Mesothelial cell of epicardium (in vitro differentiated cells): ENCODE measurements at regions not wholly inside any gene's neighbourhood (a gene's known extent, or its start where the extent isn't known, plus 50 kb on each side); places are given as distances from the start of the nearest gene placed in this dataset.
"Not testable (repeated sequence)": the region's sequence is repeated elsewhere in the genome, so short reads cannot be mapped to it uniquely, and the experiment has no call there.

Experiments
- DNase-seq, 2 experiments: peaks; one replicate each; pipeline ENCODE4 v3.0.0; 2021; ENCODE audit warnings: low spot score in 2 of 2; ENCODE audit not compliant: unreplicated experiment in 2 of 2
- H3K27ac Mint-ChIP-seq: 2 replicates; pipeline ENCODE4 v1.8.0; 2021; ENCODE audit warnings: mixed read lengths
- H3K27me3 Mint-ChIP-seq: 2 replicates; pipeline ENCODE4 v1.8.0; 2021; ENCODE audit warnings: low read depth, mixed read lengths
- H3K36me3 Mint-ChIP-seq: 2 replicates; pipeline ENCODE4 v1.8.0; 2021; ENCODE audit warnings: mixed read lengths
- H3K4me1 Mint-ChIP-seq: 2 replicates; pipeline ENCODE4 v1.8.0; 2021; ENCODE audit warnings: mixed read lengths
- H3K4me3 Mint-ChIP-seq: 2 replicates; pipeline ENCODE4 v1.8.0; 2021; ENCODE audit warnings: mild to moderate bottlenecking, moderate library complexity, mixed read lengths
- H3K9me3 Mint-ChIP-seq: 2 replicates; pipeline ENCODE4 v1.8.0; 2021; ENCODE audit warnings: mixed read lengths
- CTCF ChIP-seq: fragments of 200-600 bp; sonication (generic); IDR thresholded peaks from one replicate; pipeline ENCODE4 v1.5.0; 2021; ENCODE audit warnings: antibody characterized with exemption; ENCODE audit not compliant: unreplicated experiment

- DNase-seq = no peak
- Mint-ChIP-seq H3K27ac (peak overlapping the region; percentile 90), H3K4me1 (peaks cover 9% of the 10 kb centered on the region), H3K9me3 (peaks cover 28% of the 10 kb centered on the region), H3K27me3 (no peaks in the 10 kb centered on the region), H3K36me3 (no peaks in the 10 kb centered on the region), H3K4me3 (no peak overlapping the region)
- TF ChIP-seq CTCF = no peak
Measured at GRCh38 chr7:94183289-94183749, 179.2 kb upstream of the BET1 start.

GRCh38 chr7:94183891-94184290, 179.7 kb upstream of the BET1 start:
- Mint-ChIP-seq H3K4me3 (no peak overlapping the region), H3K27ac (peak overlapping the region; percentile 90), H3K4me1 (peaks cover 9% of the 10 kb centered on the region), H3K9me3 (peaks cover 34% of the 10 kb centered on the region), H3K27me3 (no peaks in the 10 kb centered on the region), H3K36me3 (no peaks in the 10 kb centered on the region)
- TF ChIP-seq CTCF = no peak
- DNase-seq = no peak

GRCh38 chr7:94188350-94188749, 184.2 kb upstream of the BET1 start:
- Mint-ChIP-seq H3K27ac (no peak overlapping the region), H3K27me3 (no peaks in the 10 kb centered on the region), H3K36me3 (no peaks in the 10 kb centered on the region), H3K4me3 (no peak overlapping the region), H3K9me3 (peaks cover 38% of the 10 kb centered on the region), H3K4me1 (peaks cover 12% of the 10 kb centered on the region)
- DNase-seq = no peak
- TF ChIP-seq CTCF = no peak

DNA sequence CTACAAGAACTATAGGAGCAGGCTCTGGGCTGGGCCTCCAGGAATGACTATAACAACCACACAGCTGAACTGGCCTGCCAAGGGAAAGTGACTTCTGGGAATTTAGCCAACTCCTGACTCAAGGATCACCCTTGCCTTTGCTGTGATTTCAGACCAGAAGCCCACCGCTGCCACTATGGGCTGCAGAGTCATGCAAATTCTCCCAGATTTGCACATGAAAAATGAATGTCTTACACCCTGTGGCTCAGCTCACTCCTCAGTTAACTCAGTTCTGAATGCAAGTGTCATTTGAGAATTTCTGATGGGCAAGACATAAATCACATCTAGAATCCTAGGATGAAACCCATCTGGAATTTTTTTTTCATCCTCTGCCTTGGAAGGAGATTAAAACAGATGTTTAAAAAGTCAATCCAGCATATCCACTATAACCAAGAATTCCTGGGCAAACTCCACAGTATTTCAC, 186.5 kb upstream of the BET1 start:
- no peak for DNase-seq
- no peaks in the 10 kb centered on the region for H3K36me3 Mint-ChIP-seq
- TF ChIP-seq CTCF = no peak
- peaks cover 6% of the 10 kb centered on the region for H3K4me1 Mint-ChIP-seq
- no peak overlapping the region for H3K4me3 Mint-ChIP-seq
- H3K27ac Mint-ChIP-seq = peak overlapping the region; percentile 33
- peaks cover 33% of the 10 kb centered on the region for H3K9me3 Mint-ChIP-seq
- H3K27me3 Mint-ChIP-seq = no peaks in the 10 kb centered on the region

GRCh38 chr7:94194426-94194825, 190.3 kb upstream of the BET1 start:
- not testable (repeated sequence) for H3K4me1 Mint-ChIP-seq, H3K4me3 Mint-ChIP-seq, H3K27ac Mint-ChIP-seq, DNase-seq, H3K36me3 Mint-ChIP-seq, H3K27me3 Mint-ChIP-seq, H3K9me3 Mint-ChIP-seq

GRCh38 chr7:94195201-94195600, 191.0 kb upstream of the BET1 start:
- no peak for DNase-seq
- peaks cover 6% of the 10 kb centered on the region for H3K4me1 Mint-ChIP-seq
- no peaks in the 10 kb centered on the region for H3K27me3 Mint-ChIP-seq
- no peak for TF ChIP-seq CTCF
- no peak overlapping the region for H3K4me3 Mint-ChIP-seq
- no peaks in the 10 kb centered on the region for H3K36me3 Mint-ChIP-seq
- H3K27ac Mint-ChIP-seq = no peak overlapping the region
- peaks cover 5% of the 10 kb centered on the region for H3K9me3 Mint-ChIP-seq
